ENCODE measurements at regions not wholly inside any gene's neighbourhood (a gene's known extent, or its start where the extent isn't known, plus 50 kb on each side); places are given as distances from the start of the nearest gene placed in this dataset.

DNA sequence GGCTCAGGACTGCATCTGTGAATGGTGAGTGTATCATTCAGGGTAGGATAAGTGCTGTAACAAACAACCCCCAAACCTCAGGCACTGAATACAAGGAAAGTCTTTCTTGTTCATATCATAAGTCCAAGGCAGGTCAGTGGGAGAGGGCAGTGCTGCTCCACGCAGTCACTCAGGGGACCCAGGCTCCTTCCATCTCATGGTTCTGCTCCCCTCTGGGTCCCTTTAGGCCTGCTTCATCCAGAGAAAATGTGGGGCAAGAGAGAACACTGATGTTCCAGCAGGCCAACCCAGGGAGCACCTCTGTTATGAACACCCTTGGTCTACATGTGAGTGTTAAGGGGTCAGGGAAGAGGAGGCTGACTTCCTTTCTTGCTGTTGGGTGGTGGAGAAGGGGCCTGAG is 187.8 kb downstream of the CHST1 start:
- no CpG with 5 or more reads among the region's 1 CpG for WGBS (ENCODE audit: low lambda C conversion rate)

DNA sequence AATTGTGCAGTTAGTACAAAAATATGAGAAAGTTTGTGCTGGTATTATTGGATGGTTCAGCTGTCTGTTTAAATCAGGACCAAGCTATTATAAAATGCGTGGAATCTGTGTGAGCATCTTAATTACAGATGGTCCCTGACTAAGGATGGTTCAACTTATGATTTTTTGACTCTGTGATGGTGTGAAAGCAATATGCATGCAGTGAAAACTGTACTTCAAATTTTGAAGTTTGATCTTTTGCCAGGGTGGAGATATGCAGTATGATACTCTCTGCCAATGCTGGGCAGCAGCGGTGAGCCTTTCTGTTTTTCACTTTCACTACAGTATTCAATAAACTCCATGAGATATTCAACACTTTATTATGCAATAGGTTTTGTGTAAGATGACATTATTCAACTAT is 189.3 kb downstream of the CHST1 start:
- Histone ChIP-seq H3K4me2 (ENCODE audit: low read depth, low read length) (no peak overlapping the region), H3K4me3 (replicated peaks in 1 of 3; ENCODE audit: insufficient read depth in 1 of 3, low read depth in 2 of 3, low read length in 3 of 3) (no peak overlapping the region), H3K9ac (ENCODE audit: insufficient read depth, low read depth, low read length) (no peak overlapping the region), H3K27ac (ENCODE audit: extremely low read length, insufficient read depth, low read length) (no peak overlapping the region), H3K27me3 (ENCODE audit: control insufficient read depth in 1 of 2, insufficient read depth in 2 of 2, low read length in 2 of 2) (peaks cover 6 to 15% of the 10 kb centered on the region in 2 experiments; a peak in 3 of 5 replicates), H2AFZ (ENCODE audit: low read length) (no peak overlapping the region), H4K20me1 (ENCODE audit: insufficient read depth, low read length) (peaks cover 6% of the 10 kb centered on the region; the same call in 1 of the 2 replicates), H3K36me3 (replicated peaks in 1 of 2; ENCODE audit: control insufficient read depth in 1 of 2, insufficient read depth in 2 of 2, low read length in 2 of 2) (no peaks in the 10 kb centered on the region), H3K9me3 (ENCODE audit: low read length) (no peaks in the 10 kb centered on the region), H3K79me2 (ENCODE audit: insufficient read depth, low read length) (no peaks in the 10 kb centered on the region), H3K4me1 (ENCODE audit: insufficient read depth, low read length) (no peaks in the 10 kb centered on the region)
- POLR2A ChIA-PET: no interaction called here
- CTCF ChIA-PET (ENCODE audit: low intra/inter-chr PET ratio, low total read pairs): no interaction called here
- no TSS peak for BruUV-seq (replicated peaks)
- FAIRE-seq (no peak), ATAC-seq (no peak), DNase-seq (ENCODE audit: low spot score) (no peak)
- intact Hi-C loops (cut with micrococcal nuclease; ENCODE audit: unreplicated experiment) (no loop called here), in situ Hi-C loops (cut with HindIII; ENCODE audit: extremely low pct_ligation_motif_present, low pct_unique_long_range_greater_than_20kb) (no loop called here)
- no peak for TF ChIP-seq ZNF720 (CRISPR knock-in tag; IDR thresholded peaks at IDR 0.05)
- 17% methylated on average over 2 of the region's 2 CpGs for WGBS (ENCODE audit: low lambda C conversion rate)

More for the DNA sequence above, 187.8 kb downstream of the CHST1 start:
- intact Hi-C loops (cut with micrococcal nuclease; ENCODE audit: unreplicated experiment) (no loop called here), in situ Hi-C loops (cut with HindIII; ENCODE audit: extremely low pct_ligation_motif_present, low pct_unique_long_range_greater_than_20kb) (no loop called here)
- Histone ChIP-seq H3K9me3 (ENCODE audit: low read length) (no peaks in the 10 kb centered on the region), H3K27ac (ENCODE audit: extremely low read length, insufficient read depth, low read length) (no peak overlapping the region), H3K4me2 (ENCODE audit: low read depth, low read length) (no peak overlapping the region), H3K4me3 (replicated peaks in 1 of 3; ENCODE audit: insufficient read depth in 1 of 3, low read depth in 2 of 3, low read length in 3 of 3) (no peak overlapping the region), H3K9ac (ENCODE audit: insufficient read depth, low read depth, low read length) (no peak overlapping the region), H3K79me2 (ENCODE audit: insufficient read depth, low read length) (no peaks in the 10 kb centered on the region), H3K27me3 (ENCODE audit: control insufficient read depth in 1 of 2, insufficient read depth in 2 of 2, low read length in 2 of 2) (peaks cover 6 to 23% of the 10 kb centered on the region in 2 experiments; a peak in 3 of 5 replicates), H4K20me1 (ENCODE audit: insufficient read depth, low read length) (peaks cover 6% of the 10 kb centered on the region; the same call in 1 of the 2 replicates), H3K4me1 (ENCODE audit: insufficient read depth, low read length) (no peaks in the 10 kb centered on the region), H2AFZ (ENCODE audit: low read length) (no peak overlapping the region), H3K36me3 (replicated peaks in 1 of 2; ENCODE audit: control insufficient read depth in 1 of 2, insufficient read depth in 2 of 2, low read length in 2 of 2) (no peaks in the 10 kb centered on the region)
- no peak for FAIRE-seq
- ATAC-seq: no peak
- no TSS peak for BruUV-seq (replicated peaks)
- ChIA-PET POLR2A (no interaction called here), CTCF (ENCODE audit: low intra/inter-chr PET ratio, low total read pairs) (no interaction called here)
- DNase-seq (ENCODE audit: low spot score): no peak
- TF ChIP-seq ZNF253 (CRISPR knock-in tag; IDR thresholded peaks at IDR 0.05; ENCODE audit: borderline replicate concordance): no peak

DNA sequence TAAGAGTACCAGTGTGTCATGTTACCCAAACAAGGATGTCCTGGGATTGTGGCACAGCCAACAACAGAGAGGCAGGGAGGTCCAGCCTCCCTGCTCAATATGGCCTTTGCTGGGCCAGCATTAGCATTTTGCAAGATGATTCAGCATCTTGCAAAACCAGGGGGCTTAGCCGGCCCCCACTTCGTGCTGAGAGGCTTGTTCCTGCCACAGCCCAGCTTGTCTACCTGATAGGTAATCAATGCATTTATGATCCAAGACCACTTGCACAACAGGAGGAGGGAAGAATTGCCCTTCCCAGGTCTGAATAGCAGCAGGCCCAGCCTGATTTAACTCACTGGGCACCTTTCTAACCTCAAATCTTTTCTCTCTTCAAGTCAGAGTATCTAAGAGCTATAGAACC is 189.0 kb upstream of the SYT13 start:
- ChIA-PET CTCF (ENCODE audit: low intra/inter-chr PET ratio, low total read pairs) (no interaction called here), POLR2A (no interaction called here)
- Histone ChIP-seq H3K4me1 (ENCODE audit: insufficient read depth, low read length) (no peaks in the 10 kb centered on the region), H4K20me1 (ENCODE audit: insufficient read depth, low read length) (peaks cover 6% of the 10 kb centered on the region; the same call in 1 of the 2 replicates), H3K4me3 (replicated peaks in 1 of 3; ENCODE audit: insufficient read depth in 1 of 3, low read depth in 2 of 3, low read length in 3 of 3) (no peak overlapping the region), H3K9ac (ENCODE audit: insufficient read depth, low read depth, low read length) (no peak overlapping the region), H3K27ac (ENCODE audit: extremely low read length, insufficient read depth, low read length) (no peak overlapping the region), H2AFZ (ENCODE audit: low read length) (no peak overlapping the region), H3K27me3 (ENCODE audit: control insufficient read depth in 1 of 2, insufficient read depth in 2 of 2, low read length in 2 of 2) (peaks cover 5 to 10% of the 10 kb centered on the region in 2 experiments; a peak in 2 of 5 replicates), H3K36me3 (replicated peaks in 1 of 2; ENCODE audit: control insufficient read depth in 1 of 2, insufficient read depth in 2 of 2, low read length in 2 of 2) (no peaks in the 10 kb centered on the region), H3K4me2 (ENCODE audit: low read depth, low read length) (no peak overlapping the region), H3K9me3 (ENCODE audit: low read length) (no peaks in the 10 kb centered on the region), H3K79me2 (ENCODE audit: insufficient read depth, low read length) (no peaks in the 10 kb centered on the region)
- FAIRE-seq (no peak), DNase-seq (ENCODE audit: low spot score) (no peak), ATAC-seq (no peak)
- in situ Hi-C loops (cut with HindIII; ENCODE audit: extremely low pct_ligation_motif_present, low pct_unique_long_range_greater_than_20kb) (no loop called here), intact Hi-C loops (cut with micrococcal nuclease; ENCODE audit: unreplicated experiment) (no loop called here)
- BruUV-seq (replicated peaks): no TSS peak
- TF ChIP-seq, protein P1, sequence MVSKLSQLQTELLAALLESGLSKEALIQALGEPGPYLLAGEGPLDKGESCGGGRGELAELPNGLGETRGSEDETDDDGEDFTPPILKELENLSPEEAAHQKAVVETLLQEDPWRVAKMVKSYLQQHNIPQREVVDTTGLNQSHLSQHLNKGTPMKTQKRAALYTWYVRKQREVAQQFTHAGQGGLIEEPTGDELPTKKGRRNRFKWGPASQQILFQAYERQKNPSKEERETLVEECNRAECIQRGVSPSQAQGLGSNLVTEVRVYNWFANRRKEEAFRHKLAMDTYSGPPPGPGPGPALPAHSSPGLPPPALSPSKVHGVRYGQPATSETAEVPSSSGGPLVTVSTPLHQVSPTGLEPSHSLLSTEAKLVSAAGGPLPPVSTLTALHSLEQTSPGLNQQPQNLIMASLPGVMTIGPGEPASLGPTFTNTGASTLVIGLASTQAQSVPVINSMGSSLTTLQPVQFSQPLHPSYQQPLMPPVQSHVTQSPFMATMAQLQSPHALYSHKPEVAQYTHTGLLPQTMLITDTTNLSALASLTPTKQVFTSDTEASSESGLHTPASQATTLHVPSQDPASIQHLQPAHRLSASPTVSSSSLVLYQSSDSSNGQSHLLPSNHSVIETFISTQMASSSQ (IDR thresholded peaks at IDR 0.05; ENCODE audit: low read depth): no peak
- TF ChIP-seq, protein P1 (CRISPR knock-in tag; IDR thresholded peaks at IDR 0.05; ENCODE audit: borderline replicate concordance): no peak
- no peak for TF ChIP-seq POGZ (CRISPR knock-in tag; IDR thresholded peaks at IDR 0.05)
- no peak for TF ChIP-seq ZSCAN30 (CRISPR knock-in tag; IDR thresholded peaks at IDR 0.05)
- WGBS (ENCODE audit: low lambda C conversion rate): no CpG with 5 or more reads among the region's 2 CpGs
